Keratinocyte (primary cell): ENCODE measurements at regions not wholly inside any gene's neighbourhood (a gene's known extent, or its start where the extent isn't known, plus 50 kb on each side); places are given as distances from the start of the nearest gene placed in this dataset.
"Not testable (repeated sequence)": the region's sequence is repeated elsewhere in the genome, so short reads cannot be mapped to it uniquely, and the experiment has no call there.

Experiments used
- DNase-seq: peaks from one replicate; pipeline ENCODE4 v3.0.0-alpha.2; 2011; ENCODE audit warnings: low read depth, missing footprints, low spot score
- FAIRE-seq: peaks from 2 replicates; lab custom pipeline; 2011; peaks lifted over from hg19 to GRCh38; lab: Jason Lieb, UNC
- H2AFZ ChIP-seq: 2 replicates; pipeline ENCODE4 v1.6.0; 2012; ENCODE audit warnings: low read length, control low read depth, inconsistent platforms; ENCODE audit not compliant: control insufficient read depth
- H3K27ac ChIP-seq: 2 replicates; pipeline ENCODE4 v1.5.1; 2011; ENCODE audit warnings: low read length; ENCODE audit not compliant: control insufficient read depth, insufficient read depth
- H3K27me3 ChIP-seq: 3 replicates; pipeline ENCODE4 v1.6.0; 2011; ENCODE audit warnings: low read length; ENCODE audit not compliant: control insufficient read depth, insufficient read depth; ENCODE audit errors: extremely low read depth
- H3K36me3 ChIP-seq, 2 experiments: 2 replicates in 1 of 2; 3 replicates in 1 of 2; pipeline ENCODE4 v1.5.1; 2011; ENCODE audit warnings: low read length in 2 of 2, mild to moderate bottlenecking in 1 of 2; ENCODE audit not compliant: control insufficient read depth in 2 of 2, insufficient read depth in 2 of 2; ENCODE audit errors: extremely low read depth in 1 of 2
- H3K4me1 ChIP-seq: 3 replicates; pipeline ENCODE4 v1.5.1; 2011; ENCODE audit warnings: low read length; ENCODE audit not compliant: control insufficient read depth, insufficient read depth; ENCODE audit errors: extremely low read depth
- H3K4me2 ChIP-seq: 3 replicates; pipeline ENCODE4 v1.6.0; 2011; ENCODE audit warnings: low read depth, low read length; ENCODE audit not compliant: control insufficient read depth, insufficient read depth; ENCODE audit errors: extremely low read depth
- H3K4me3 ChIP-seq, 3 experiments: fragments of 200-600 bp in 1 of 3; sonication (generic) in 1 of 3; 2 replicates in 2 of 3; 3 replicates in 1 of 3; pipeline ENCODE4 v1.5.1; 2011 to 2016; ENCODE audit warnings: low read length in 3 of 3, mild to moderate bottlenecking in 3 of 3, control low read depth in 2 of 3, inconsistent platforms in 1 of 3, low read depth in 1 of 3, mixed read lengths in 1 of 3, mixed run types in 1 of 3, moderate library complexity in 1 of 3; ENCODE audit not compliant: control insufficient read depth in 2 of 3, insufficient read depth in 2 of 3; ENCODE audit errors: extremely low read depth in 1 of 3
- H3K79me2 ChIP-seq: 2 replicates; pipeline ENCODE4 v1.6.0; 2012; ENCODE audit warnings: low read length; ENCODE audit not compliant: control insufficient read depth, insufficient read depth
- H3K9ac ChIP-seq: 3 replicates; pipeline ENCODE4 v1.6.0; 2011; ENCODE audit warnings: low read length; ENCODE audit not compliant: control insufficient read depth, insufficient read depth; ENCODE audit errors: extremely low read depth
- H3K9me1 ChIP-seq: 3 replicates; pipeline ENCODE4 v1.6.0; 2011; ENCODE audit warnings: low read length; ENCODE audit not compliant: control insufficient read depth, insufficient read depth; ENCODE audit errors: extremely low read depth
- H3K9me3 ChIP-seq: 2 replicates; pipeline ENCODE4 v1.5.1; 2012; ENCODE audit warnings: low read depth, low read length; ENCODE audit not compliant: control insufficient read depth
- H4K20me1 ChIP-seq: 3 replicates; pipeline ENCODE4 v1.6.0; 2011; ENCODE audit warnings: low read length; ENCODE audit not compliant: control insufficient read depth, insufficient read depth; ENCODE audit errors: extremely low read depth
- CTCF ChIP-seq, 3 experiments: IDR thresholded peaks in 1 of 3; conservative IDR thresholded peaks in 1 of 3; optimal IDR thresholded peaks in 1 of 3; 2 replicates in 2 of 3; 3 replicates in 1 of 3; pipeline versions ENCODE3 to v1.5.1; 2011; ENCODE audit warnings: low read length in 3 of 3, mild to moderate bottlenecking in 3 of 3, moderate library complexity in 2 of 3, control low read depth in 1 of 3, inconsistent platforms in 1 of 3; ENCODE audit not compliant: insufficient read depth in 2 of 3; ENCODE audit errors: extremely low read depth in 1 of 3
- EZH2 ChIP-seq: IDR thresholded peaks from one replicate; pipeline ENCODE4 v1.6.1; 2012; ENCODE audit warnings: inconsistent platforms, mild to moderate bottlenecking, low read length, moderate library complexity
- dilution Hi-C: fragments of 300-500 bp; cut with MboI; formaldehyde crosslinking; loops from one replicate; pipeline ENCODE4 v1.7.0; 2020; ENCODE audit warnings: low sequenced_read_pairs; ENCODE audit not compliant: extremely low pct_ligation_motif_present

GRCh38 chr3:76311941-76312340 is 526.6 kb upstream of the ZNF717 start:
- no peak for FAIRE-seq
- Histone ChIP-seq H3K4me3 (no peak overlapping the region), H3K79me2 (no peaks in the 10 kb centered on the region), H3K9me3 (no peaks in the 10 kb centered on the region), H3K9me1 (no peaks in the 10 kb centered on the region), H3K36me3 (no peaks in the 10 kb centered on the region), H4K20me1 (no peaks in the 10 kb centered on the region), H3K4me2 (no peak overlapping the region), H3K9ac (no peak overlapping the region), H3K27ac (no peak overlapping the region), H3K4me1 (peaks cover 5% of the 10 kb centered on the region), H2AFZ (no peak overlapping the region), H3K27me3 (peaks cover 4% of the 10 kb centered on the region)
- TF ChIP-seq CTCF (optimal IDR thresholded peaks at IDR 0.05 in 1 of 3, IDR thresholded peaks at IDR 0.05 in 1 of 3, conservative IDR thresholded peaks at IDR 0.05 in 1 of 3; ENCODE audit: extremely low read depth in 1 of 3, insufficient read depth in 2 of 3, low read length in 3 of 3), result no peak
- no peak for TF ChIP-seq EZH2
- dilution Hi-C loops, result no loop called here
- no peak for DNase-seq

- H3K27ac ChIP-seq, H3K4me1 ChIP-seq, DNase-seq, H3K4me2 ChIP-seq, H3K4me3 ChIP-seq, H3K36me3 ChIP-seq, H3K9me1 ChIP-seq, H4K20me1 ChIP-seq, H3K9ac ChIP-seq, dilution Hi-C loops, H3K79me2 ChIP-seq, H3K27me3 ChIP-seq, H2AFZ ChIP-seq, H3K9me3 ChIP-seq, FAIRE-seq: not testable (repeated sequence)
Observed at GRCh38 chr3:76315906-76316305, 530.6 kb upstream of the ZNF717 start.

DNA sequence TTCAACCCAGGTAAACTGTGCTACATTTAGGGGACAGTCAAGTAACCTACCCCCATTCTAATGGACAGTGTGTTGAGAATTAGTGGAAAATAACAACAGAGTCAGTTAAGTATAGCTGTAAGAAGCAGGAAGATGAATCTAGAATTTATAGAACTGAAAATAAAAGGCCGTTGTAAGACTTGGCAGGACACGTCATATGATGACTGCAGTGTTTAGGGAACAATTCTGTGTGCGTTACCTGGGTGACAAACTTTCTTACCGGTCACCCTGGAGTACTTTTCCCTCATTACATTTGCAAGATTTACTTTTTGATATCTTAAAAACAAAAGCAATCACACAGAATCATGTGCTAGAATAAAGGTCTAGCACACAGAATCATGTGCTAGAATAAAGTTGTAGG is 536.3 kb upstream of the ZNF717 start:
- no peaks in the 10 kb centered on the region for H3K9me1 ChIP-seq
- TF ChIP-seq EZH2 (no peak), CTCF (optimal IDR thresholded peaks at IDR 0.05 in 1 of 3, IDR thresholded peaks at IDR 0.05 in 1 of 3, conservative IDR thresholded peaks at IDR 0.05 in 1 of 3; ENCODE audit: extremely low read depth in 1 of 3, insufficient read depth in 2 of 3, low read length in 3 of 3) (no peak)
- no peaks in the 10 kb centered on the region for H3K9me3 ChIP-seq
- H3K4me3 ChIP-seq, result no peak overlapping the region
- H3K27me3 ChIP-seq, result no peaks in the 10 kb centered on the region
- no peaks in the 10 kb centered on the region for H3K36me3 ChIP-seq
- H4K20me1 ChIP-seq, result no peaks in the 10 kb centered on the region
- dilution Hi-C loops, result no loop called here
- no peak overlapping the region for H3K27ac ChIP-seq
- H3K79me2 ChIP-seq, result no peaks in the 10 kb centered on the region
- no peaks in the 10 kb centered on the region for H3K4me1 ChIP-seq
- peak overlapping the region; percentile 19 for H2AFZ ChIP-seq
- H3K9ac ChIP-seq, result no peak overlapping the region
- H3K4me2 ChIP-seq, result no peak overlapping the region
- DNase-seq, result no peak
- no peak for FAIRE-seq
